B cell (primary cell): ENCODE measurements at regions not wholly inside any gene's neighbourhood (a gene's known extent, or its start where the extent isn't known, plus 50 kb on each side); places are given as distances from the start of the nearest gene placed in this dataset.

Experiments used
- CTCF ChIP-seq: fragments of 200-600 bp; IDR thresholded peaks from one replicate; pipeline ENCODE4 v1.8.0; 2022; ENCODE audit warnings: antibody characterized with exemption, mild to moderate bottlenecking
- EZH2 ChIP-seq: IDR thresholded peaks from 2 replicates; pipeline ENCODE4 v1.6.1; 2012; ENCODE audit warnings: borderline replicate concordance, low read depth, mild to moderate bottlenecking, moderate library complexity, low read length; ENCODE audit not compliant: insufficient read depth, poor library complexity, severe bottlenecking

- TF ChIP-seq CTCF (no peak), EZH2 (no peak)
Observed at GRCh38 chr5:108602830-108603229, 144.9 kb upstream of the FER start.
